A549 (cell line): ENCODE measurements at regions not wholly inside any gene's neighbourhood (a gene's known extent, or its start where the extent isn't known, plus 50 kb on each side); places are given as distances from the start of the nearest gene placed in this dataset.

Experiments used
- CEBPB ChIP-seq, 2 experiments: fragments of >200 bp in 1 of 2; sonication (Bioruptor Twin) in 1 of 2; formaldehyde crosslinking in 1 of 2; IDR thresholded peaks; 2 replicates each; pipeline ENCODE4 v1.6.1; 2012 to 2016
- RCOR1 ChIP-seq: fragments of 150-350 bp; IDR thresholded peaks from 2 replicates; pipeline ENCODE4 v1.6.1; 2014; ENCODE audit warnings: antibody characterized with exemption, low read length, low read depth
- TF ChIP-seq, protein P1 (sequence below): fragments of 200-600 bp; sonication (generic); IDR thresholded peaks from 2 replicates; pipeline ENCODE4 v1.6.1; 2016; ENCODE audit warnings: antibody characterized with exemption, mild to moderate bottlenecking, moderate library complexity

DNA sequence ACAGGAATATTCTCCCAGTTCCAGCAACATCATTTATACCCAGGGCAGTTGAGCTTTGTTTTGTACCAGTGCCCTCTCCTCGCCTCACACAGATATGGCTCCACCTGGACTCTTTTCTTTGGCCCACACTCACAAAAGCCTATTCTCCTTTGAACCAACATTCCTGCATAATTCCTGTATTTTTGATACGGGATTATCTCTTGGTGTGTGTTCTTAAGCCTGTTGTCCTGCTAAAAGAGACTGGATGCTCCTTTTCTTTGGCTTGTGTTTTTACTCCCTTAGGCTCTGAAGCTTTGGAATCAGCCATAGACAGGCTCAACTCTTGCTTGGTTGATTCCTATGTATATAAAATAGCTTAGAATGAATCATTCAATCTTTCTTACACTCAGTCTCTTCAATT is 305.4 kb upstream of the SATB1 start:
- TF ChIP-seq CEBPB (IDR thresholded peaks at IDR 0.05) (no peak), RCOR1 (no peak)
- TF ChIP-seq, protein P1, sequence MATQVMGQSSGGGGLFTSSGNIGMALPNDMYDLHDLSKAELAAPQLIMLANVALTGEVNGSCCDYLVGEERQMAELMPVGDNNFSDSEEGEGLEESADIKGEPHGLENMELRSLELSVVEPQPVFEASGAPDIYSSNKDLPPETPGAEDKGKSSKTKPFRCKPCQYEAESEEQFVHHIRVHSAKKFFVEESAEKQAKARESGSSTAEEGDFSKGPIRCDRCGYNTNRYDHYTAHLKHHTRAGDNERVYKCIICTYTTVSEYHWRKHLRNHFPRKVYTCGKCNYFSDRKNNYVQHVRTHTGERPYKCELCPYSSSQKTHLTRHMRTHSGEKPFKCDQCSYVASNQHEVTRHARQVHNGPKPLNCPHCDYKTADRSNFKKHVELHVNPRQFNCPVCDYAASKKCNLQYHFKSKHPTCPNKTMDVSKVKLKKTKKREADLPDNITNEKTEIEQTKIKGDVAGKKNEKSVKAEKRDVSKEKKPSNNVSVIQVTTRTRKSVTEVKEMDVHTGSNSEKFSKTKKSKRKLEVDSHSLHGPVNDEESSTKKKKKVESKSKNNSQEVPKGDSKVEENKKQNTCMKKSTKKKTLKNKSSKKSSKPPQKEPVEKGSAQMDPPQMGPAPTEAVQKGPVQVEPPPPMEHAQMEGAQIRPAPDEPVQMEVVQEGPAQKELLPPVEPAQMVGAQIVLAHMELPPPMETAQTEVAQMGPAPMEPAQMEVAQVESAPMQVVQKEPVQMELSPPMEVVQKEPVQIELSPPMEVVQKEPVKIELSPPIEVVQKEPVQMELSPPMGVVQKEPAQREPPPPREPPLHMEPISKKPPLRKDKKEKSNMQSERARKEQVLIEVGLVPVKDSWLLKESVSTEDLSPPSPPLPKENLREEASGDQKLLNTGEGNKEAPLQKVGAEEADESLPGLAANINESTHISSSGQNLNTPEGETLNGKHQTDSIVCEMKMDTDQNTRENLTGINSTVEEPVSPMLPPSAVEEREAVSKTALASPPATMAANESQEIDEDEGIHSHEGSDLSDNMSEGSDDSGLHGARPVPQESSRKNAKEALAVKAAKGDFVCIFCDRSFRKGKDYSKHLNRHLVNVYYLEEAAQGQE: no peak
